Keratinocyte (primary cell): ENCODE measurements at regions not wholly inside any gene's neighbourhood (a gene's known extent, or its start where the extent isn't known, plus 50 kb on each side); places are given as distances from the start of the nearest gene placed in this dataset.

ENCODE experiments used
- DNase-seq: peaks from one replicate; pipeline ENCODE4 v3.0.0-alpha.2; 2011; ENCODE audit warnings: low read depth, missing footprints, low spot score
- FAIRE-seq: peaks from 2 replicates; lab custom pipeline; 2011; peaks lifted over from hg19 to GRCh38; lab: Jason Lieb, UNC
- H2AFZ ChIP-seq: 2 replicates; pipeline ENCODE4 v1.6.0; 2012; ENCODE audit warnings: low read length, control low read depth, inconsistent platforms; ENCODE audit not compliant: control insufficient read depth
- H3K27ac ChIP-seq: 2 replicates; pipeline ENCODE4 v1.5.1; 2011; ENCODE audit warnings: low read length; ENCODE audit not compliant: control insufficient read depth, insufficient read depth
- H3K27me3 ChIP-seq: 3 replicates; pipeline ENCODE4 v1.6.0; 2011; ENCODE audit warnings: low read length; ENCODE audit not compliant: control insufficient read depth, insufficient read depth; ENCODE audit errors: extremely low read depth
- H3K36me3 ChIP-seq, 2 experiments: 2 replicates in 1 of 2; 3 replicates in 1 of 2; pipeline ENCODE4 v1.5.1; 2011; ENCODE audit warnings: low read length in 2 of 2, mild to moderate bottlenecking in 1 of 2; ENCODE audit not compliant: control insufficient read depth in 2 of 2, insufficient read depth in 2 of 2; ENCODE audit errors: extremely low read depth in 1 of 2
- H3K4me1 ChIP-seq: 3 replicates; pipeline ENCODE4 v1.5.1; 2011; ENCODE audit warnings: low read length; ENCODE audit not compliant: control insufficient read depth, insufficient read depth; ENCODE audit errors: extremely low read depth
- H3K4me2 ChIP-seq: 3 replicates; pipeline ENCODE4 v1.6.0; 2011; ENCODE audit warnings: low read depth, low read length; ENCODE audit not compliant: control insufficient read depth, insufficient read depth; ENCODE audit errors: extremely low read depth
- H3K4me3 ChIP-seq, 3 experiments: fragments of 200-600 bp in 1 of 3; sonication (generic) in 1 of 3; 2 replicates in 2 of 3; 3 replicates in 1 of 3; pipeline ENCODE4 v1.5.1; 2011 to 2016; ENCODE audit warnings: low read length in 3 of 3, mild to moderate bottlenecking in 3 of 3, control low read depth in 2 of 3, inconsistent platforms in 1 of 3, low read depth in 1 of 3, mixed read lengths in 1 of 3, mixed run types in 1 of 3, moderate library complexity in 1 of 3; ENCODE audit not compliant: control insufficient read depth in 2 of 3, insufficient read depth in 2 of 3; ENCODE audit errors: extremely low read depth in 1 of 3
- H3K79me2 ChIP-seq: 2 replicates; pipeline ENCODE4 v1.6.0; 2012; ENCODE audit warnings: low read length; ENCODE audit not compliant: control insufficient read depth, insufficient read depth
- H3K9ac ChIP-seq: 3 replicates; pipeline ENCODE4 v1.6.0; 2011; ENCODE audit warnings: low read length; ENCODE audit not compliant: control insufficient read depth, insufficient read depth; ENCODE audit errors: extremely low read depth
- H3K9me1 ChIP-seq: 3 replicates; pipeline ENCODE4 v1.6.0; 2011; ENCODE audit warnings: low read length; ENCODE audit not compliant: control insufficient read depth, insufficient read depth; ENCODE audit errors: extremely low read depth
- H3K9me3 ChIP-seq: 2 replicates; pipeline ENCODE4 v1.5.1; 2012; ENCODE audit warnings: low read depth, low read length; ENCODE audit not compliant: control insufficient read depth
- H4K20me1 ChIP-seq: 3 replicates; pipeline ENCODE4 v1.6.0; 2011; ENCODE audit warnings: low read length; ENCODE audit not compliant: control insufficient read depth, insufficient read depth; ENCODE audit errors: extremely low read depth
- CTCF ChIP-seq, 3 experiments: IDR thresholded peaks in 1 of 3; conservative IDR thresholded peaks in 1 of 3; optimal IDR thresholded peaks in 1 of 3; 2 replicates in 2 of 3; 3 replicates in 1 of 3; pipeline versions ENCODE3 to v1.5.1; 2011; ENCODE audit warnings: low read length in 3 of 3, mild to moderate bottlenecking in 3 of 3, moderate library complexity in 2 of 3, control low read depth in 1 of 3, inconsistent platforms in 1 of 3; ENCODE audit not compliant: insufficient read depth in 2 of 3; ENCODE audit errors: extremely low read depth in 1 of 3
- EZH2 ChIP-seq: IDR thresholded peaks from one replicate; pipeline ENCODE4 v1.6.1; 2012; ENCODE audit warnings: inconsistent platforms, mild to moderate bottlenecking, low read length, moderate library complexity
- dilution Hi-C: fragments of 300-500 bp; cut with MboI; formaldehyde crosslinking; loops from one replicate; pipeline ENCODE4 v1.7.0; 2020; ENCODE audit warnings: low sequenced_read_pairs; ENCODE audit not compliant: extremely low pct_ligation_motif_present

GRCh38 chr13:105316731-105317130 is 1218.7 kb downstream of the EFNB2 start:
- Histone ChIP-seq H4K20me1 (no peaks in the 10 kb centered on the region), H3K27me3 (no peaks in the 10 kb centered on the region), H3K4me1 (no peaks in the 10 kb centered on the region), H3K9me1 (no peaks in the 10 kb centered on the region), H3K4me2 (no peak overlapping the region), H3K79me2 (no peaks in the 10 kb centered on the region), H2AFZ (no peak overlapping the region), H3K9me3 (no peaks in the 10 kb centered on the region), H3K36me3 (no peaks in the 10 kb centered on the region), H3K4me3 (no peak overlapping the region), H3K27ac (no peak overlapping the region), H3K9ac (no peak overlapping the region)
- DNase-seq (no peak), FAIRE-seq (no peak)
- TF ChIP-seq CTCF (optimal IDR thresholded peaks at IDR 0.05 in 1 of 3, IDR thresholded peaks at IDR 0.05 in 1 of 3, conservative IDR thresholded peaks at IDR 0.05 in 1 of 3; ENCODE audit: extremely low read depth in 1 of 3, insufficient read depth in 2 of 3, low read length in 3 of 3) (no peak), EZH2 (no peak)
- dilution Hi-C loops: no loop called here

GRCh38 chr13:105312906-105313305 is 1222.6 kb downstream of the EFNB2 start:
- H3K27ac ChIP-seq: no peak overlapping the region
- no peak overlapping the region for H3K4me3 ChIP-seq
- no peak overlapping the region for H3K4me2 ChIP-seq
- no peak overlapping the region for H2AFZ ChIP-seq
- no peak for FAIRE-seq
- H3K27me3 ChIP-seq: no peaks in the 10 kb centered on the region
- no peaks in the 10 kb centered on the region for H3K4me1 ChIP-seq
- dilution Hi-C loops: no loop called here
- no peaks in the 10 kb centered on the region for H4K20me1 ChIP-seq
- H3K9me1 ChIP-seq: no peaks in the 10 kb centered on the region
- TF ChIP-seq EZH2 (no peak), CTCF (optimal IDR thresholded peaks at IDR 0.05 in 1 of 3, IDR thresholded peaks at IDR 0.05 in 1 of 3, conservative IDR thresholded peaks at IDR 0.05 in 1 of 3; ENCODE audit: extremely low read depth in 1 of 3, insufficient read depth in 2 of 3, low read length in 3 of 3) (no peak)
- H3K79me2 ChIP-seq: no peaks in the 10 kb centered on the region
- no peaks in the 10 kb centered on the region for H3K9me3 ChIP-seq
- no peak overlapping the region for H3K9ac ChIP-seq
- DNase-seq: no peak
- no peaks in the 10 kb centered on the region for H3K36me3 ChIP-seq
